Bronchial epithelial cell (primary cell): ENCODE measurements at regions not wholly inside any gene's neighbourhood (a gene's known extent, or its start where the extent isn't known, plus 50 kb on each side); places are given as distances from the start of the nearest gene placed in this dataset.

Experiments used
- DNase-seq: peaks from one replicate; pipeline ENCODE4 v3.0.0-alpha.2; 2010; ENCODE audit warnings: low read depth
- FAIRE-seq: peaks from 2 replicates; lab custom pipeline; 2011; peaks lifted over from hg19 to GRCh38; lab: Jason Lieb, UNC
- H3K27me3 ChIP-seq: 2 replicates; pipeline ENCODE4 v1.5.1; 2011; ENCODE audit warnings: low read length; ENCODE audit not compliant: control insufficient read depth, insufficient read depth
- H3K36me3 ChIP-seq: 2 replicates; pipeline ENCODE4 v1.5.1; 2011; ENCODE audit warnings: low read length; ENCODE audit not compliant: control insufficient read depth, insufficient read depth
- H3K4me3 ChIP-seq: 2 replicates; pipeline ENCODE4 v1.5.1; 2011; ENCODE audit warnings: mild to moderate bottlenecking, low read depth, low read length, control low read depth
- TF ChIP-seq, protein P1 (sequence below): IDR thresholded peaks from 2 replicates; pipeline ENCODE4 v1.5.1; 2011; ENCODE audit warnings: mild to moderate bottlenecking, moderate library complexity, low read length, control low read depth, inconsistent platforms; ENCODE audit not compliant: insufficient read depth, severe bottlenecking

DNA sequence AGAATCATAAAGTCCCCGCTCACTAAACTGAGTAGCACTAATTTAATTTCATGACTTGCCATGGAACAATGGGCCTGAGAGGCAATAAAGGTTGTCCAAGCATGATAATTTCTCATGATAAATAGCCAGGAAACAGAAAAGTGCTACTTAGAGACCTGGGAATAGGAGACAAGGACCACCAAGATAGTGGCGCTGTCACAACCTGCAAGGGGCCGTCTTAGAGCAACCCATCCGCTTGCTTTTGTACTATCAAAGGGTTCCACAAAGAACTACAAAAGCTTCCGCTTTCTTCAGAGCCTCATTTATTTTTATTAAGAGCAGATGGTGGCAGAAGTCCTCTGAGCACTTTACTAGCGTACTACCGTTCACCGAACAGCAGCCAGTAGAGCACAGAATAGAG is 421.7 kb upstream of the GRM7 start:
- Histone ChIP-seq H3K4me3 (no peak overlapping the region), H3K36me3 (no peaks in the 10 kb centered on the region), H3K27me3 (no peaks in the 10 kb centered on the region)
- no peak for DNase-seq
- no peak for FAIRE-seq
- TF ChIP-seq, protein P1, sequence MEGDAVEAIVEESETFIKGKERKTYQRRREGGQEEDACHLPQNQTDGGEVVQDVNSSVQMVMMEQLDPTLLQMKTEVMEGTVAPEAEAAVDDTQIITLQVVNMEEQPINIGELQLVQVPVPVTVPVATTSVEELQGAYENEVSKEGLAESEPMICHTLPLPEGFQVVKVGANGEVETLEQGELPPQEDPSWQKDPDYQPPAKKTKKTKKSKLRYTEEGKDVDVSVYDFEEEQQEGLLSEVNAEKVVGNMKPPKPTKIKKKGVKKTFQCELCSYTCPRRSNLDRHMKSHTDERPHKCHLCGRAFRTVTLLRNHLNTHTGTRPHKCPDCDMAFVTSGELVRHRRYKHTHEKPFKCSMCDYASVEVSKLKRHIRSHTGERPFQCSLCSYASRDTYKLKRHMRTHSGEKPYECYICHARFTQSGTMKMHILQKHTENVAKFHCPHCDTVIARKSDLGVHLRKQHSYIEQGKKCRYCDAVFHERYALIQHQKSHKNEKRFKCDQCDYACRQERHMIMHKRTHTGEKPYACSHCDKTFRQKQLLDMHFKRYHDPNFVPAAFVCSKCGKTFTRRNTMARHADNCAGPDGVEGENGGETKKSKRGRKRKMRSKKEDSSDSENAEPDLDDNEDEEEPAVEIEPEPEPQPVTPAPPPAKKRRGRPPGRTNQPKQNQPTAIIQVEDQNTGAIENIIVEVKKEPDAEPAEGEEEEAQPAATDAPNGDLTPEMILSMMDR = no peak

DNA sequence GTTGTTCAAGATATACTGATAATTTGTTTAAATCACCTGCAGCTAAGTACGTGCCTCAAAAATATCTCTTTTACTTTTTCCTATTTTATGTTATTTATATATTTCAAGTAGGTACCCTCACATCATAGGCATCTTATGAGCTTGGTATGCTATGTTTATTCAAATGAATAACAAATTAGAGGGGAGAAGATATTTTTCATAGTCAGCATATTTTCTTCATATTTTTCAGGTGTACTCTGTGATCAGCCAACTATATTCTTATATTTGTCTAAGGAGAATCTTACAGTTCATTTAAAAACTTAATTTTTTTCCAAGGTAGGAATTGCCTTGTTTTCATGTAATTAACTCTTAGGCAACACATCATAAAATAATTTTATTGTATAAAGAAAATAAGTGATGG is 421.1 kb upstream of the GRM7 start:
- TF ChIP-seq, protein P1 = no peak
- FAIRE-seq (no peak), DNase-seq (no peak)
- Histone ChIP-seq H3K27me3 (no peaks in the 10 kb centered on the region), H3K36me3 (no peaks in the 10 kb centered on the region), H3K4me3 (no peak overlapping the region)

DNA sequence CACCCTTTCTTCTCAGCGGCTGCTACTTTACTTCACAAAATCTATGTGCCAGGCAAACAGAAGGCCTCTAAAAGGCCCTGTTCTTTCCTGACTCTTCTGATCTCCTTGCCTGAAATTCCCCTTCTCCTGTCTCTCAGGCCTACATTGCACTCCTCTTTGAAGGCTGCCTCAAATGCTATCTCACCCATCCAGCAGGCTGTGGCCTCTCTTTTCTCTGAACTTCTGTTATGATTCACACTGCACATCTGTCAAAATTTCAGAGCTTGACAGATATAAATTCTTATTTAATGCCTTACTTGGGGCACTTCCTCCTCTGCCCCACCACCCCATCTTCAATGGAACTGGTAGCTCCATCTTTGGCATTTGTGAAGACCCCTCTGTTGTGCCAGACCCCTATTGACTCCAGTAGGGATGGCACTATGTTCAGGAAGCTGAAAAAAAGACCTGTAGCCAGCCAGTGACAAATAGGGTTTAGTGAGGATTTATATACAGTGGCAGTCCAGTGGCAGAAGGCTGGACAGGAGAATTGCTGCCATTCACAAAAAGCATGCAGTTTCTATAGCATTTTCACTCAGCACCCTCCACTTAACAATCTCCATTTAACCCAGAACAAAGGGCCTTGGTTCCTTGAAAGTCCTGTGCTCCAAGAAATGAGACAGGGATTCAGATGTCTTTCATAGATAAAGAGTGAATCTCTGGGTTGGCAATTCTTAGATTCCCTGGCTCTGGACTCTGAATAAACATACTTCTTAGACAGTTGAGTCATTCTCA is 415.8 kb upstream of the GRM7 start:
- H3K4me3 ChIP-seq = no peak overlapping the region
- no peak for FAIRE-seq
- H3K27me3 ChIP-seq = no peaks in the 10 kb centered on the region
- no peak for DNase-seq
- TF ChIP-seq, protein P1 = no peak
- no peaks in the 10 kb centered on the region for H3K36me3 ChIP-seq

DNA sequence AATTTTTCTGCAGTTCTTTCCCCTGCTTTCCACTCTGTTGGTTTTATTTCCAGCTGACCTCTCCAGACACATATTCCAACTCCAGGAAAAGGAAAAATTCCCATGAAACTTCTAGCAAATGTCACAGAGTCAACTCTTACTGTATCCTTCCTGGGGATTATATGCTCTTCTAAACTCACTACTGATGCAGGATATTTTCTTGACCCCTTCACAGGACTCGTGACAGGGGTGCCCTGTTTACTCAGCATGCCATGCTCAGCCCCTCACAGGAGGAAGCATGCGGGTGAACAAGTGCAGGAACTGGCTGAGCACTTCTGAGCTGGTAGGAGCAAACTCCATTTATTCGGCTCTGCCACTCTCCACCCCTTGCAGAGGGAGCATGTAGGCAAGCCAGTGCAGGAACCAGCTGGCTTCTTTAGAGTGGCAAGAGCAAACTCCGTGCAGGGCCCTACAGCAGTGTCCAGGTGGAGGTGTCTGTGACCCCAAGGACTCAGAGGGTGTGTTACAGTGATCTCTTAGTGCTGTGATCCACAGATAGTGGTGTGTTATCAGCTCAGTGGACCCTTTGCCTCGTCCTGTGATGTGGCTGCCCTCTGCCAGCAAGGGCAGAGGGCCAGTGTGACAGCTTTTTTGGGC is 413.6 kb upstream of the GRM7 start:
- no peak for DNase-seq
- Histone ChIP-seq H3K4me3 (no peak overlapping the region), H3K27me3 (no peaks in the 10 kb centered on the region), H3K36me3 (no peaks in the 10 kb centered on the region)
- FAIRE-seq = no peak
- TF ChIP-seq, protein P1 = no peak

DNA sequence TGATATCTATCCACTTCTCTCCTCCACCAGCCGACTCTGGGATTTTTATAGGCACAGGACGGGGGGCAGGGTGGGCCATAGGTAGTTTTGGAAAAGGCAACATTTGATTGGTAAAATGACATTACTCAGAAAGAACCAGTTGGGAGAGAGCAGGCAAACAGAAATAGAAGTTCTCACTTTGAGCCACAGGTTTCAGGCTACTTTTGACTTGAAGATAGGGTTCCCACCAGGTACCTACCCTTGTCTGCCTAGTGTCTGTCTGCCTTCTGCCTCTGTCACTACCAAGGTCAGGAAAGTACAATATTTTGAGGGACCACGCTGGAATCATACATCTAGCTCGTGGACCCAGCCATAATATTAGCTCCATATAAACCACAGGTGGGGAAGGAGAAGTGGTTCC is 412.9 kb upstream of the GRM7 start:
- H3K27me3 ChIP-seq = no peaks in the 10 kb centered on the region
- no peak overlapping the region for H3K4me3 ChIP-seq
- no peak for FAIRE-seq
- TF ChIP-seq, protein P1 = no peak
- no peak for DNase-seq
- H3K36me3 ChIP-seq = no peaks in the 10 kb centered on the region
